HepG2 (cell line): ENCODE measurements at regions not wholly inside any gene's neighbourhood (a gene's known extent, or its start where the extent isn't known, plus 50 kb on each side); places are given as distances from the start of the nearest gene placed in this dataset.

Experiments
- ATAC-seq: fragments of 200-7000 bp; cut with Tn5 transposase; 3 replicates; pipeline ENCODE4 v1.9.1; 2020; ENCODE audit warnings: mild to moderate bottlenecking, moderate library complexity
- BruUV-seq: library from RNA; stranded (reverse); fragments of 400-500 nt; replicated peaks from 2 replicates; lab custom pipeline; 2021; lab: Mats Ljungman, UMichigan
- CTCF ChIA-PET: fragments of 300-600 bp; formaldehyde crosslinking; extraction: SDS; loops from one replicate; lab custom pipeline; 2021; ENCODE audit warnings: low total read pairs, inconsistent platforms, low intra/inter-chr PET ratio; lab: Yijun Ruan, JAX
- POLR2A ChIA-PET: fragments of 350-600 bp; sonication (Branson Sonifier 250); formaldehyde crosslinking; loops from one replicate; lab custom pipeline; 2020; ENCODE audit warnings: antibody characterized with exemption, inconsistent platforms; lab: Yijun Ruan, JAX
- DNase-seq: peaks from one replicate; pipeline ENCODE4 v3.0.0-alpha.2; 2015; ENCODE audit warnings: low spot score
- FAIRE-seq: peaks from 3 replicates; lab custom pipeline; 2011; peaks lifted over from hg19 to GRCh38; lab: Jason Lieb, UNC
- H2AFZ ChIP-seq: one replicate; pipeline ENCODE4 v1.6.1; 2011; ENCODE audit warnings: low read length, inconsistent platforms
- H3K27ac ChIP-seq: fragments of 300-600 bp; 3 replicates; pipeline ENCODE4 v1.8.0; 2011; ENCODE audit warnings: mixed run types, mild to moderate bottlenecking, mixed read lengths, low read length, inconsistent platforms; ENCODE audit not compliant: insufficient read depth; ENCODE audit errors: extremely low read length
- H3K27me3 ChIP-seq, 2 experiments: fragments of 200-600 bp in 1 of 2; 2 replicates in 1 of 2; 3 replicates in 1 of 2; pipeline versions ENCODE4 v1.6.0 to v1.8.0; 2011; ENCODE audit warnings: low read length in 2 of 2, mild to moderate bottlenecking in 2 of 2, moderate library complexity in 2 of 2, inconsistent platforms in 1 of 2; ENCODE audit not compliant: insufficient read depth in 2 of 2, control insufficient read depth in 1 of 2
- H3K36me3 ChIP-seq, 2 experiments: fragments of 200-600 bp in 1 of 2; replicated peaks in 1 of 2; 2 replicates in 1 of 2; 3 replicates in 1 of 2; pipeline versions ENCODE4 v1.5.1 to v1.8.0; 2011; ENCODE audit warnings: low read length in 2 of 2, inconsistent platforms in 1 of 2; ENCODE audit not compliant: insufficient read depth in 2 of 2, control insufficient read depth in 1 of 2
- H3K4me1 ChIP-seq: 2 replicates; pipeline ENCODE4 v1.5.1; 2012; ENCODE audit warnings: low read length, inconsistent platforms; ENCODE audit not compliant: insufficient read depth
- H3K4me2 ChIP-seq: 2 replicates; pipeline ENCODE4 v1.6.0; 2011; ENCODE audit warnings: low read depth, low read length, inconsistent platforms
- H3K4me3 ChIP-seq, 3 experiments: fragments of 200-600 bp in 1 of 3; sonication (generic), shearing (Covaris generic) in 1 of 3; replicated peaks in 1 of 3; 2 replicates each; pipeline ENCODE4 v1.5.1; 2011 to 2016; ENCODE audit warnings: low read length in 3 of 3, inconsistent platforms in 2 of 3, low read depth in 2 of 3, mild to moderate bottlenecking in 2 of 3, control low read depth in 1 of 3, mixed read lengths in 1 of 3; ENCODE audit not compliant: insufficient read depth in 1 of 3
- H3K79me2 ChIP-seq: one replicate; pipeline ENCODE4 v1.6.1; 2011; ENCODE audit warnings: low read length, inconsistent platforms; ENCODE audit not compliant: insufficient read depth
- H3K9ac ChIP-seq: 2 replicates; pipeline ENCODE4 v1.6.0; 2011; ENCODE audit warnings: mild to moderate bottlenecking, low read depth, low read length, inconsistent platforms; ENCODE audit not compliant: insufficient read depth
- H3K9me3 ChIP-seq: 2 replicates; pipeline ENCODE4 v1.5.1; 2012; ENCODE audit warnings: mild to moderate bottlenecking, low read length
- H4K20me1 ChIP-seq: 2 replicates; pipeline ENCODE4 v1.6.0; 2011; ENCODE audit warnings: inconsistent platforms, mild to moderate bottlenecking, low read length, moderate library complexity; ENCODE audit not compliant: insufficient read depth
- CTCF ChIP-seq: sonication (generic); formaldehyde crosslinking; IDR thresholded peaks from 2 replicates; pipeline ENCODE4 v1.5.0; 2020; ENCODE audit warnings: mild to moderate bottlenecking, missing genetic modification reagents, moderate library complexity
- GLI4 ChIP-seq: sonication (generic); formaldehyde crosslinking; IDR thresholded peaks from 2 replicates; pipeline ENCODE4 v1.5.1; 2020; ENCODE audit warnings: missing genetic modification reagents, mild to moderate bottlenecking, moderate library complexity, borderline replicate concordance
- GMEB2 ChIP-seq: IDR thresholded peaks from 2 replicates; pipeline ENCODE4 v1.6.1; 2016; ENCODE audit warnings: missing biosample characterization, missing genetic modification reagents, low read depth
- KDM4B ChIP-seq: sonication (generic); formaldehyde crosslinking; IDR thresholded peaks from 2 replicates; pipeline ENCODE4 v1.4.0; 2020; ENCODE audit warnings: missing genetic modification reagents
- KDM5A ChIP-seq: fragments of 200-600 bp; sonication (generic); IDR thresholded peaks from 2 replicates; pipeline ENCODE4 v1.7.0; 2018; ENCODE audit warnings: antibody characterized with exemption, mild to moderate bottlenecking, low read length, borderline replicate concordance
- MEF2D ChIP-seq: sonication (generic); formaldehyde crosslinking; IDR thresholded peaks from 2 replicates; pipeline ENCODE4 v1.5.1; 2020; ENCODE audit warnings: mild to moderate bottlenecking, missing genetic modification reagents
- PAXIP1 ChIP-seq: sonication (generic); formaldehyde crosslinking; conservative IDR thresholded peaks from 2 replicates; pipeline ENCODE4 v1.4.0; 2020; ENCODE audit warnings: mild to moderate bottlenecking, missing genetic modification reagents, moderate library complexity
- RARG ChIP-seq: sonication (generic); formaldehyde crosslinking; IDR thresholded peaks from 2 replicates; pipeline ENCODE4 v1.4.0; 2020; ENCODE audit warnings: low read depth, mild to moderate bottlenecking, missing genetic modification reagents
- SAP130 ChIP-seq: IDR thresholded peaks from 2 replicates; pipeline ENCODE4 v1.6.1; 2016; ENCODE audit warnings: low read depth
- TMF1 ChIP-seq: sonication (generic); formaldehyde crosslinking; IDR thresholded peaks from 2 replicates; pipeline ENCODE4 v1.8.1; 2022; ENCODE audit warnings: low read depth, missing genetic modification reagents
- ZBTB20 ChIP-seq: sonication (generic); formaldehyde crosslinking; IDR thresholded peaks from 2 replicates; pipeline ENCODE4 v1.8.1; 2023; ENCODE audit warnings: missing genetic modification reagents, low read depth, mild to moderate bottlenecking, borderline replicate concordance
- ZNF572 ChIP-seq: sonication (generic); formaldehyde crosslinking; IDR thresholded peaks from 2 replicates; pipeline ENCODE4 v1.5.1; 2020; ENCODE audit warnings: mild to moderate bottlenecking, missing genetic modification reagents
- WGBS: methylation state at CpG from one replicate; pipeline ENCODE4 v1.1.6; 2017; ENCODE audit warnings: low lambda C conversion rate; 5-methylcytosine and 5-hydroxymethylcytosine counted together
- in situ Hi-C: cut with HindIII; loops from 2 replicates; pipeline ENCODE4 v1.10.0; 2017; ENCODE audit warnings: low pct_unique_long_range_greater_than_20kb; ENCODE audit not compliant: extremely low pct_ligation_motif_present
- intact Hi-C: fragments of 100-400 bp; cut with micrococcal nuclease; formaldehyde crosslinking; loops from one replicate; pipeline ENCODE4 v1.10.0; 2022; ENCODE audit not compliant: unreplicated experiment

- TF ChIP-seq TMF1 (CRISPR knock-in tag) (no peak), KDM4B (CRISPR knock-in tag) (no peak), KDM5A (no peak), GLI4 (no peak), CTCF (CRISPR knock-in tag) (no peak), RARG (CRISPR knock-in tag) (no peak), ZNF572 (no peak), SAP130 (no peak), MEF2D (CRISPR knock-in tag) (no peak), PAXIP1 (CRISPR knock-in tag) (no peak)
Observed at GRCh38 chr4:90060039-90060438, 67.2 kb upstream of the CCSER1 start (continued).

GRCh38 chr4:90061881-90062280 is 65.3 kb upstream of the CCSER1 start:
- intact Hi-C loops, result no loop called here
- CTCF ChIA-PET, result no interaction called here
- no peaks in the 10 kb centered on the region for H3K79me2 ChIP-seq
- no peaks in the 10 kb centered on the region for H3K36me3 ChIP-seq
- no peak overlapping the region for H3K9ac ChIP-seq
- no TSS peak for BruUV-seq
- DNase-seq (no peak), ATAC-seq (no peak), FAIRE-seq (no peak)
- no peak overlapping the region for H3K4me2 ChIP-seq
- no peak overlapping the region for H3K4me3 ChIP-seq
- no peaks in the 10 kb centered on the region for H4K20me1 ChIP-seq
- no peaks in the 10 kb centered on the region for H3K9me3 ChIP-seq
- H3K27me3 ChIP-seq, result no peaks in the 10 kb centered on the region
- no peaks in the 10 kb centered on the region for H3K4me1 ChIP-seq
- in situ Hi-C loops, result no loop called here
- POLR2A ChIA-PET, result no interaction called here
- no peak overlapping the region for H3K27ac ChIP-seq
- 0% methylated on average over 1 of the region's 1 CpG for WGBS
- H2AFZ ChIP-seq, result no peak overlapping the region
- TF ChIP-seq ZBTB20 (CRISPR knock-in tag), result no peak
- no peak for TF ChIP-seq GMEB2
